Neural cell (in vitro differentiated cells): ENCODE measurements at regions not wholly inside any gene's neighbourhood (a gene's known extent, or its start where the extent isn't known, plus 50 kb on each side); places are given as distances from the start of the nearest gene placed in this dataset.

ENCODE experiments used
- EZH2 ChIP-seq: fragments of 200-600, 300-800 bp; shearing (Covaris generic), sonication (generic); IDR thresholded peaks from 2 replicates; pipeline ENCODE4 v1.6.1; 2014; ENCODE audit warnings: antibody characterized with exemption, low read length, borderline replicate concordance, mild to moderate bottlenecking; ENCODE audit not compliant: insufficient read depth, poor library complexity, severe bottlenecking
- MXI1 ChIP-seq: fragments of 450-650 bp; conservative IDR thresholded peaks from 2 replicates; pipeline ENCODE4 v1.6.1; 2014; ENCODE audit warnings: antibody characterized with exemption, mild to moderate bottlenecking; ENCODE audit not compliant: poor library complexity, severe bottlenecking
- POLR2AphosphoS5 ChIP-seq: IDR thresholded peaks from 2 replicates; pipeline ENCODE4 v1.6.1; 2012
- RAD21 ChIP-seq: fragments of 450-650 bp; conservative IDR thresholded peaks from 2 replicates; pipeline ENCODE4 v1.6.1; 2014; ENCODE audit warnings: antibody characterized with exemption, mild to moderate bottlenecking, moderate library complexity
- SMC3 ChIP-seq: fragments of 450-650 bp; conservative IDR thresholded peaks from 2 replicates; pipeline ENCODE4 v1.6.1; 2014; ENCODE audit warnings: antibody characterized with exemption, mild to moderate bottlenecking, moderate library complexity; ENCODE audit not compliant: poor library complexity
- TF ChIP-seq, protein P1 (sequence below): fragments of 450-650 bp; IDR thresholded peaks from 2 replicates; pipeline ENCODE4 v1.5.1; 2014; ENCODE audit warnings: antibody characterized with exemption, mild to moderate bottlenecking, moderate library complexity; ENCODE audit not compliant: poor library complexity, severe bottlenecking
- TF ChIP-seq, protein P2 (sequence below): IDR thresholded peaks from 2 replicates; pipeline ENCODE4 v1.6.1; 2012; ENCODE audit warnings: borderline replicate concordance

DNA sequence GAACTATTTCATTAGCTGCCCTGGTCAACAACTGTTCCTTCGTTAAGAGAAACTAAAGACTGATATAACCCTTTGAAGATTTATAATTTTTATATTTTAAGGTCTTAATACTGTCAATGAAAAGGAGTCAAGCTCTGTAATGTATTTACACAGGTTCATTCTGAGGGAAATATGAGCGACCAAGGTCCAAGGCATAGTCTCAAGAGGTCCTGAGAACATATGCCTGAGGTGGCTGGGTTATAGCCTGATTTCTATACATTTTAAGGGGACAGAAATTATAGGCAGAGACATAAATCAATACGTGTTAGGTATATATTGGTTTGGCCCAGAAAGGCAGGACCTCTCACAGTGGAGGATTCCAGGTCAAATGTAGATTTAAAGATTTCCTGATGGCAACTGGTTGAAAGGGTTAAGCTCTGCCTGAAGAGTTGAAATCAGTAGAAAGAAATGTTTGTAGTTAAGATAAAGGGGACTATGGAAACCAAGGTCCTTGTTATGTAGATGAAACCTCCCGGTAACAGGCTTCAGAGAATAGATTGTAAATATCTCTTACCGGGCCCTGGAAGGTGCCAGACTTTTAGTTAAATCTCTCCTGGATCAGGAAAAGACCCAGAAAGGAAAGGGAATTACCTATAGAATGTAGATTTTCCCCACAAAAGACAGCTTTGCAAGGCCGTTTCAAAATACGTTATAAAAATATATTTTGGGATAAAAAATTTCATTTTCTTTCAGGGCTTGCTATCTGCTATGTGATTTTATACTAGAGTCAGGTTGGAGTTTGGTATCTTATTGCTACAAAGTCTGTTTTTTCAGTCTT lies 107.3 kb upstream of the PRLR start:
- no peak for TF ChIP-seq MXI1
- TF ChIP-seq EZH2 = no peak
- TF ChIP-seq, protein P1, sequence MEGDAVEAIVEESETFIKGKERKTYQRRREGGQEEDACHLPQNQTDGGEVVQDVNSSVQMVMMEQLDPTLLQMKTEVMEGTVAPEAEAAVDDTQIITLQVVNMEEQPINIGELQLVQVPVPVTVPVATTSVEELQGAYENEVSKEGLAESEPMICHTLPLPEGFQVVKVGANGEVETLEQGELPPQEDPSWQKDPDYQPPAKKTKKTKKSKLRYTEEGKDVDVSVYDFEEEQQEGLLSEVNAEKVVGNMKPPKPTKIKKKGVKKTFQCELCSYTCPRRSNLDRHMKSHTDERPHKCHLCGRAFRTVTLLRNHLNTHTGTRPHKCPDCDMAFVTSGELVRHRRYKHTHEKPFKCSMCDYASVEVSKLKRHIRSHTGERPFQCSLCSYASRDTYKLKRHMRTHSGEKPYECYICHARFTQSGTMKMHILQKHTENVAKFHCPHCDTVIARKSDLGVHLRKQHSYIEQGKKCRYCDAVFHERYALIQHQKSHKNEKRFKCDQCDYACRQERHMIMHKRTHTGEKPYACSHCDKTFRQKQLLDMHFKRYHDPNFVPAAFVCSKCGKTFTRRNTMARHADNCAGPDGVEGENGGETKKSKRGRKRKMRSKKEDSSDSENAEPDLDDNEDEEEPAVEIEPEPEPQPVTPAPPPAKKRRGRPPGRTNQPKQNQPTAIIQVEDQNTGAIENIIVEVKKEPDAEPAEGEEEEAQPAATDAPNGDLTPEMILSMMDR = no peak
- TF ChIP-seq POLR2AphosphoS5 = no peak
- TF ChIP-seq RAD21 = no peak
- TF ChIP-seq, protein P2, sequence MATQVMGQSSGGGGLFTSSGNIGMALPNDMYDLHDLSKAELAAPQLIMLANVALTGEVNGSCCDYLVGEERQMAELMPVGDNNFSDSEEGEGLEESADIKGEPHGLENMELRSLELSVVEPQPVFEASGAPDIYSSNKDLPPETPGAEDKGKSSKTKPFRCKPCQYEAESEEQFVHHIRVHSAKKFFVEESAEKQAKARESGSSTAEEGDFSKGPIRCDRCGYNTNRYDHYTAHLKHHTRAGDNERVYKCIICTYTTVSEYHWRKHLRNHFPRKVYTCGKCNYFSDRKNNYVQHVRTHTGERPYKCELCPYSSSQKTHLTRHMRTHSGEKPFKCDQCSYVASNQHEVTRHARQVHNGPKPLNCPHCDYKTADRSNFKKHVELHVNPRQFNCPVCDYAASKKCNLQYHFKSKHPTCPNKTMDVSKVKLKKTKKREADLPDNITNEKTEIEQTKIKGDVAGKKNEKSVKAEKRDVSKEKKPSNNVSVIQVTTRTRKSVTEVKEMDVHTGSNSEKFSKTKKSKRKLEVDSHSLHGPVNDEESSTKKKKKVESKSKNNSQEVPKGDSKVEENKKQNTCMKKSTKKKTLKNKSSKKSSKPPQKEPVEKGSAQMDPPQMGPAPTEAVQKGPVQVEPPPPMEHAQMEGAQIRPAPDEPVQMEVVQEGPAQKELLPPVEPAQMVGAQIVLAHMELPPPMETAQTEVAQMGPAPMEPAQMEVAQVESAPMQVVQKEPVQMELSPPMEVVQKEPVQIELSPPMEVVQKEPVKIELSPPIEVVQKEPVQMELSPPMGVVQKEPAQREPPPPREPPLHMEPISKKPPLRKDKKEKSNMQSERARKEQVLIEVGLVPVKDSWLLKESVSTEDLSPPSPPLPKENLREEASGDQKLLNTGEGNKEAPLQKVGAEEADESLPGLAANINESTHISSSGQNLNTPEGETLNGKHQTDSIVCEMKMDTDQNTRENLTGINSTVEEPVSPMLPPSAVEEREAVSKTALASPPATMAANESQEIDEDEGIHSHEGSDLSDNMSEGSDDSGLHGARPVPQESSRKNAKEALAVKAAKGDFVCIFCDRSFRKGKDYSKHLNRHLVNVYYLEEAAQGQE = no peak
- TF ChIP-seq SMC3 = no peak
